Cardiac fibroblast (primary cell): ENCODE measurements at regions not wholly inside any gene's neighbourhood (a gene's known extent, or its start where the extent isn't known, plus 50 kb on each side); places are given as distances from the start of the nearest gene placed in this dataset.

Experiments
- DNase-seq, 2 donors: peaks; one replicate each; pipeline versions ENCODE4 v3.0.0 to v3.0.0-alpha.2; 2010; ENCODE audit warnings: low read depth in 2 of 2
- H3K4me3 ChIP-seq, 2 donors: replicated peaks in 1 of 2; 1 replicate in 1 of 2; 2 replicates in 1 of 2; pipeline ENCODE4 v1.5.1; 2011; ENCODE audit warnings: low read depth in 2 of 2, low read length in 2 of 2, mild to moderate bottlenecking in 2 of 2, moderate library complexity in 1 of 2
- CTCF ChIP-seq: IDR thresholded peaks from one replicate; pipeline ENCODE4 v1.5.1; 2011; ENCODE audit warnings: low read depth, mild to moderate bottlenecking, low read length, inconsistent platforms

GRCh38 chr10:107433605-107434004 is 269.1 kb upstream of the SORCS1 start:
- no peak overlapping the region for H3K4me3 ChIP-seq
- no peak for TF ChIP-seq CTCF
- no peak for DNase-seq

- DNase-seq: no peak
These were observed 265.9 kb upstream of the SORCS1 start for GRCh38 chr10:107430446-107430845.

GRCh38 chr10:107427016-107427415 is 262.5 kb upstream of the SORCS1 start:
- no peak overlapping the region for H3K4me3 ChIP-seq
- TF ChIP-seq CTCF: no peak
- DNase-seq: no peak

More at GRCh38 chr10:107430446-107430845, 265.9 kb upstream of the SORCS1 start:
- no peak for TF ChIP-seq CTCF
- no peak overlapping the region for H3K4me3 ChIP-seq

GRCh38 chr10:107425931-107426553 is 261.5 kb upstream of the SORCS1 start:
- no peak overlapping the region for H3K4me3 ChIP-seq
- DNase-seq: no peak
- no peak for TF ChIP-seq CTCF

GRCh38 chr10:107424628-107425027 is 260.1 kb upstream of the SORCS1 start:
- TF ChIP-seq CTCF: no peak
- H3K4me3 ChIP-seq: no peak overlapping the region
- no peak for DNase-seq

GRCh38 chr10:107423903-107424302 is 259.4 kb upstream of the SORCS1 start:
- DNase-seq: no peak
- H3K4me3 ChIP-seq: no peak overlapping the region
- no peak for TF ChIP-seq CTCF

- TF ChIP-seq CTCF: no peak
- no peak for DNase-seq
- H3K4me3 ChIP-seq: no peak overlapping the region
These were observed 258.2 kb upstream of the SORCS1 start for GRCh38 chr10:107422681-107423080.
